MM.1S (cell line): ENCODE measurements at regions not wholly inside any gene's neighbourhood (a gene's known extent, or its start where the extent isn't known, plus 50 kb on each side); places are given as distances from the start of the nearest gene placed in this dataset.

Experiments
- EZH2 ChIP-seq: fragments of 300-600 bp; sonication (generic); optimal IDR thresholded peaks from 2 replicates; pipeline ENCODE3; 2017; ENCODE audit warnings: low read depth, mild to moderate bottlenecking, antibody characterized with exemption, low read length, mixed read lengths
- EZH2phosphoT487 ChIP-seq: fragments of 300-600 bp; sonication (generic); IDR thresholded peaks from 2 replicates; pipeline ENCODE4 v1.6.1; 2018; ENCODE audit warnings: antibody characterized with exemption, low read length
- TF ChIP-seq, protein P1 (sequence below): fragments of 300-600 bp; sonication (generic); IDR thresholded peaks from 2 replicates; pipeline ENCODE4 v1.5.1; 2016; ENCODE audit warnings: antibody characterized with exemption, low read length, mixed read lengths

DNA sequence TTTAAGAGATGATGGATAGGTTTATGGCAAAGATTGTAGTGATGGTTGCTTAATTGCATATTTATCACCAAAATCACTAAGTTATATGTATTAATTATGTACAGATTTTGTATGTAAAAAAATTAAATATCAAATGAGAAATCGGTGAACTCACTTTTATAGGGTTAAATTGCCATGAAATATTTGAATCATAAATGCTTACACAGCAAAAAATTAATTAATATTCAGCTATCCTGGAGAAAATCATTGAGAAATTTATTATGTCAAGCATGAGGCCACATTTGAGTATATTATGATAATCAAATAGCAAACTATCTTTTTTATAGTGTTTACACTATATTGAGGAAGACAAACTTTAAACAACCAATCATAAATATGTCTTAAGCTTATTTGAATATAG lies 239.4 kb upstream of the BRINP3 start:
- TF ChIP-seq, protein P1, sequence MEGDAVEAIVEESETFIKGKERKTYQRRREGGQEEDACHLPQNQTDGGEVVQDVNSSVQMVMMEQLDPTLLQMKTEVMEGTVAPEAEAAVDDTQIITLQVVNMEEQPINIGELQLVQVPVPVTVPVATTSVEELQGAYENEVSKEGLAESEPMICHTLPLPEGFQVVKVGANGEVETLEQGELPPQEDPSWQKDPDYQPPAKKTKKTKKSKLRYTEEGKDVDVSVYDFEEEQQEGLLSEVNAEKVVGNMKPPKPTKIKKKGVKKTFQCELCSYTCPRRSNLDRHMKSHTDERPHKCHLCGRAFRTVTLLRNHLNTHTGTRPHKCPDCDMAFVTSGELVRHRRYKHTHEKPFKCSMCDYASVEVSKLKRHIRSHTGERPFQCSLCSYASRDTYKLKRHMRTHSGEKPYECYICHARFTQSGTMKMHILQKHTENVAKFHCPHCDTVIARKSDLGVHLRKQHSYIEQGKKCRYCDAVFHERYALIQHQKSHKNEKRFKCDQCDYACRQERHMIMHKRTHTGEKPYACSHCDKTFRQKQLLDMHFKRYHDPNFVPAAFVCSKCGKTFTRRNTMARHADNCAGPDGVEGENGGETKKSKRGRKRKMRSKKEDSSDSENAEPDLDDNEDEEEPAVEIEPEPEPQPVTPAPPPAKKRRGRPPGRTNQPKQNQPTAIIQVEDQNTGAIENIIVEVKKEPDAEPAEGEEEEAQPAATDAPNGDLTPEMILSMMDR = no peak
- TF ChIP-seq EZH2 = no peak
- no peak for TF ChIP-seq EZH2phosphoT487
